ENCODE measurements at regions not wholly inside any gene's neighbourhood (a gene's known extent, or its start where the extent isn't known, plus 50 kb on each side); places are given as distances from the start of the nearest gene placed in this dataset.

DNA sequence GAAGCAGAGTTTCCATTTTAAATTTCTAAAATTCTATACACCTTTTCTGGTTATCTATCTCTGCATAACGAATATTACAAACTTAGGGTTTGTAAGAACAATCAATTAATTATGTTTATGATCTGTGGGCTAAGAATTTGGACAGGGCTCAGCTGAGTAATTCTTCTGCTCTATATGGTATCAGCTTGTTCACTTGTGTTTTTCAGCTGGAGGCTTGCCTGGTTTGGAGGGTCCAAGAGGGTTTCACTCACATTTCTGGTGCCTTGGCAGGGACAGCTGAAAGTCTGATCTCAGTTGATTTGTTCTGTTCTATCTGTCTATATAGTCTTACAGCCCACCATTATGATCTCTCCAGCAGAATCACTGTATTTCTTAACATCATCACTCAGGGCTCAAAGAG lies 57.8 kb upstream of the ADGRA3 start:
- TF ChIP-seq, protein P1, sequence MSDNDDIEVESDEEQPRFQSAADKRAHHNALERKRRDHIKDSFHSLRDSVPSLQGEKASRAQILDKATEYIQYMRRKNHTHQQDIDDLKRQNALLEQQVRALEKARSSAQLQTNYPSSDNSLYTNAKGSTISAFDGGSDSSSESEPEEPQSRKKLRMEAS (IDR thresholded peaks at IDR 0.05), result no peak
- no peak for TF ChIP-seq CREB1 (IDR thresholded peaks at IDR 0.05; ENCODE audit: low read depth)
- TF ChIP-seq REST (IDR thresholded peaks at IDR 0.05; ENCODE audit: low read depth), result no peak
- no peak for TF ChIP-seq FOXM1 (IDR thresholded peaks at IDR 0.05; ENCODE audit: borderline replicate concordance, low read depth)
- no peak for TF ChIP-seq TAF1 (IDR thresholded peaks at IDR 0.05; ENCODE audit: low read depth)
- no peak for TF ChIP-seq RAD21 (IDR thresholded peaks at IDR 0.05; ENCODE audit: low read depth)
- TF ChIP-seq USF1 (IDR thresholded peaks at IDR 0.05), result no peak
- TF ChIP-seq ZBTB7A (IDR thresholded peaks at IDR 0.05; ENCODE audit: low read depth), result no peak
- TF ChIP-seq YY1 (IDR thresholded peaks at IDR 0.05; ENCODE audit: low read depth), result no peak
- TF ChIP-seq TEAD4 (IDR thresholded peaks at IDR 0.05), result no peak
- no peak for TF ChIP-seq CEBPB (IDR thresholded peaks at IDR 0.05)
- no peak for TF ChIP-seq EGR1 (IDR thresholded peaks at IDR 0.05)
